HG02852 (cell line): ENCODE measurements at regions not wholly inside any gene's neighbourhood (a gene's known extent, or its start where the extent isn't known, plus 50 kb on each side); places are given as distances from the start of the nearest gene placed in this dataset.
"Not testable (repeated sequence)": the region's sequence is repeated elsewhere in the genome, so short reads cannot be mapped to it uniquely, and the experiment has no call there.

ENCODE experiments used
- ATAC-seq: cut with Tn5 transposase; IDR thresholded peaks from one replicate; pipeline ENCODE4 v1.9.1; 2021; ENCODE audit warnings: mild to moderate bottlenecking, moderate library complexity; ENCODE audit not compliant: unreplicated experiment

GRCh38 chr9:95788021-95788420, 87.5 kb upstream of the ERCC6L2 start:
- no peak for ATAC-seq

- no peak for ATAC-seq
Measured at GRCh38 chr9:95785209-95785608, 90.3 kb upstream of the ERCC6L2 start.

GRCh38 chr9:95784318-95784717, 91.2 kb upstream of the ERCC6L2 start:
- ATAC-seq: no peak

GRCh38 chr9:95783426-95783975, 92.0 kb upstream of the ERCC6L2 start:
- no peak for ATAC-seq

- ATAC-seq: no peak
Measured at GRCh38 chr9:95780751-95781150, 94.7 kb upstream of the ERCC6L2 start.

- ATAC-seq: no peak
Measured at GRCh38 chr9:95780121-95780520, 95.4 kb upstream of the ERCC6L2 start.

GRCh38 chr9:95779597-95779996, 95.9 kb upstream of the ERCC6L2 start:
- not testable (repeated sequence) for ATAC-seq

GRCh38 chr9:95778957-95779356, 96.5 kb upstream of the ERCC6L2 start:
- no peak for ATAC-seq

- ATAC-seq: no peak
Measured at GRCh38 chr9:95777136-95777535, 98.4 kb upstream of the ERCC6L2 start.

- no peak for ATAC-seq
Measured at GRCh38 chr9:95776176-95776575, 99.3 kb upstream of the ERCC6L2 start.

- ATAC-seq: no peak
Measured at GRCh38 chr9:95775191-95775590, 100.3 kb upstream of the ERCC6L2 start.

GRCh38 chr9:95773053-95773418, 102.5 kb upstream of the ERCC6L2 start:
- ATAC-seq: no peak

GRCh38 chr9:95772320-95773052, 103.0 kb upstream of the ERCC6L2 start:
- no peak for ATAC-seq

- ATAC-seq: no peak
Measured at GRCh38 chr9:95771556-95772246, 103.8 kb upstream of the ERCC6L2 start.

- ATAC-seq: no peak
Measured at GRCh38 chr9:95770653-95771131, 104.8 kb upstream of the ERCC6L2 start.

- no peak for ATAC-seq
Measured at GRCh38 chr9:95769909-95770433, 105.5 kb upstream of the ERCC6L2 start.

- no peak for ATAC-seq
Measured at GRCh38 chr9:95769473-95769872, 106.0 kb upstream of the ERCC6L2 start.

GRCh38 chr9:95766906-95767305, 108.6 kb upstream of the ERCC6L2 start:
- no peak for ATAC-seq

- ATAC-seq: no peak
Measured at GRCh38 chr9:95764533-95765319, 110.8 kb upstream of the ERCC6L2 start.

GRCh38 chr9:95763983-95764382, 111.5 kb upstream of the ERCC6L2 start:
- ATAC-seq: no peak

- no peak for ATAC-seq
Measured at GRCh38 chr9:95763006-95763405, 112.5 kb upstream of the ERCC6L2 start.
